Body of pancreas (tissue), 4 donors: ENCODE measurements at regions not wholly inside any gene's neighbourhood (a gene's known extent, or its start where the extent isn't known, plus 50 kb on each side); places are given as distances from the start of the nearest gene placed in this dataset.

Source experiments
- ATAC-seq: fragments of 150-250 bp; one replicate; pipeline ENCODE4 v1.9.1; 2016
- DNase-seq, 4 donors: peaks; one replicate each; pipeline ENCODE4 v3.0.0-alpha.2; 2019
- H3K27ac ChIP-seq, 4 donors: fragments of 200-600 bp; sonication (generic); 1 replicate in 3 of 4; 2 replicates in 1 of 4; pipeline versions ENCODE4 v1.5.1 to v1.6.1; 2016 to 2019; ENCODE audit warnings: mild to moderate bottlenecking in 1 of 4, mixed read lengths in 1 of 4, moderate library complexity in 1 of 4
- H3K27me3 ChIP-seq, 2 donors: fragments of 200-600 bp; sonication (generic); one replicate each; pipeline ENCODE4 v1.6.0; 2016; ENCODE audit warnings: mild to moderate bottlenecking in 1 of 2
- H3K36me3 ChIP-seq, 2 donors: fragments of 200-600 bp; sonication (generic); replicated peaks in 1 of 2; 2 replicates each; pipeline ENCODE4 v1.5.1; 2016; ENCODE audit warnings: low read depth in 2 of 2; ENCODE audit not compliant: insufficient read depth in 1 of 2
- H3K4me1 ChIP-seq: fragments of 200-600 bp; sonication (generic); one replicate; pipeline ENCODE4 v1.6.0; 2016
- H3K4me3 ChIP-seq, 2 donors: fragments of 200-600 bp; sonication (generic); 1 replicate in 1 of 2; 2 replicates in 1 of 2; pipeline ENCODE4 v1.5.1; 2016 to 2019
- H3K9me3 ChIP-seq, 3 donors: fragments of 200-600 bp; sonication (generic); 1 replicate in 2 of 3; 2 replicates in 1 of 3; pipeline ENCODE4 v1.5.1; 2016
- POLR2A ChIP-seq, 3 donors: fragments of 450-650 bp; IDR thresholded peaks; one replicate each; pipeline ENCODE4 v1.6.1; 2016; ENCODE audit warnings: antibody characterized with exemption in 3 of 3, mild to moderate bottlenecking in 2 of 3
- WGBS, 2 donors: methylation state at CpG; one replicate each; pipeline ENCODE4 v1.1.5; 2017; 5-methylcytosine and 5-hydroxymethylcytosine counted together
- intact Hi-C: fragments of 100-400 bp; cut with DNase I; formaldehyde crosslinking; loops from one replicate; pipeline ENCODE4 v1.15.1; 2023
- TF ChIP-seq, protein P1 (sequence below), 7 experiments: fragments of 450-650 bp in 4 of 7; fragments of 200-600 bp in 3 of 7; sonication (generic) in 3 of 7; IDR thresholded peaks; one replicate each; pipeline ENCODE4 v1.5.1; 2016 to 2019; ENCODE audit warnings: antibody characterized with exemption in 7 of 7

DNA sequence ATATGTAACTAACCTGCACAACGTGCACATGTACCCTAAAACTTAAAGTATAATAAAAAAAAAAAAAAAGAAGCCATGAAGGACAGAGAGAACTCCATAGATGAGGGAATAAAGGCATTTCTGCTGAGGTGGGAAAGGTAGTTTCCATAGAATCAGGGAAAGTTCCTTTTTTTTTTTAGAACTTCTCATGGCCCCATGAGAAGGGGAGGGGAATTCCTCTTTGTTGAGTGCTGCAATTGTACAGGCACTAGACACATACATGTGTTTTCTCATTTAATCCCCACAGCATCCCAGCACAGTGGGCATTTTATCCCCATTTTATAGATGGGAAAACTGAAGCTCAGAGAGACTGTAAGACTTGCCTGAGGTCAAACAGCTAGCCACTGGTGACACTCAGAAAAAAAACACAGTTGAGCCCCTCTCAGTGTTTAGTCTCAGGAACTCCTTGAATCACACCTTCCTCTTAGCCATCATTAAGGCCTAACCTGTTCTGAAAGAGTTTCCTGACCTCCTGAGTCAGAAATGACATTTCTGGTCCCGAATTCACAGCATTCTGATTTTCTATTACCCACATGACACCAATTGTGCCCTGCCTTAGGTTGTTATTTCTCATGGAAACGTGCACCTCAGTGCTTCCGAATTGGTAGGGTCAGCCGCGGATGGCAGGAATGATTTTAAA lies 189.3 kb upstream of the G2E3 start:
- TF ChIP-seq, protein P1, sequence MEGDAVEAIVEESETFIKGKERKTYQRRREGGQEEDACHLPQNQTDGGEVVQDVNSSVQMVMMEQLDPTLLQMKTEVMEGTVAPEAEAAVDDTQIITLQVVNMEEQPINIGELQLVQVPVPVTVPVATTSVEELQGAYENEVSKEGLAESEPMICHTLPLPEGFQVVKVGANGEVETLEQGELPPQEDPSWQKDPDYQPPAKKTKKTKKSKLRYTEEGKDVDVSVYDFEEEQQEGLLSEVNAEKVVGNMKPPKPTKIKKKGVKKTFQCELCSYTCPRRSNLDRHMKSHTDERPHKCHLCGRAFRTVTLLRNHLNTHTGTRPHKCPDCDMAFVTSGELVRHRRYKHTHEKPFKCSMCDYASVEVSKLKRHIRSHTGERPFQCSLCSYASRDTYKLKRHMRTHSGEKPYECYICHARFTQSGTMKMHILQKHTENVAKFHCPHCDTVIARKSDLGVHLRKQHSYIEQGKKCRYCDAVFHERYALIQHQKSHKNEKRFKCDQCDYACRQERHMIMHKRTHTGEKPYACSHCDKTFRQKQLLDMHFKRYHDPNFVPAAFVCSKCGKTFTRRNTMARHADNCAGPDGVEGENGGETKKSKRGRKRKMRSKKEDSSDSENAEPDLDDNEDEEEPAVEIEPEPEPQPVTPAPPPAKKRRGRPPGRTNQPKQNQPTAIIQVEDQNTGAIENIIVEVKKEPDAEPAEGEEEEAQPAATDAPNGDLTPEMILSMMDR (IDR thresholded peaks at IDR 0.05): no peak
- TF ChIP-seq POLR2A (IDR thresholded peaks at IDR 0.05): no peak
- Histone ChIP-seq H3K27me3 (no peaks in the 10 kb centered on the region), H3K36me3 (no peaks in the 10 kb centered on the region), H3K27ac (no peak overlapping the region), H3K9me3 (no peaks in the 10 kb centered on the region), H3K4me3 (no peak overlapping the region), H3K4me1 (no peaks in the 10 kb centered on the region)
- ATAC-seq (no peak), DNase-seq (no peak)
- intact Hi-C loops: no loop called here
- WGBS, 2 donors: 88 to 93% methylated on average over 6 of the region's 6 CpGs

DNA sequence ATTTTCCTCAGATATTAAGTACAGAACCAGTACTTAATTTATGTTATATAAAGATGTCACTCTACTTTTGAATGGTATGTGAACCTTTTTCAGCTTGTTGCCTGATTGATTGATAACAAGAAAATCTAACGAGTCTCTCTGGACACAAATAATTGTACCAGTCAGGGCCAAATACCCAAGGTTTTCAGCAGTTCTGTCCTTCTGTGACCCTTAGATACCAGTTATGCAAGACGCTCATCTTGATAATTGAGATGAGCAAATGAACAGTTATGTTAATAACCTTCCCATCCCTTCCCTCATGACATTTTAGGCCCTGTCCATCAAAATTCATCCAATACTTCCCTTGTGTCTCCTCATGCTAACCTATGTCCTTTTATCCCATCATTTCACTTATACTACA lies 185.9 kb upstream of the G2E3 start:
- DNase-seq: no peak
- Histone ChIP-seq H3K4me3 (no peak overlapping the region), H3K9me3 (no peaks in the 10 kb centered on the region), H3K27ac (no peak overlapping the region), H3K4me1 (no peaks in the 10 kb centered on the region), H3K36me3 (no peaks in the 10 kb centered on the region), H3K27me3 (no peaks in the 10 kb centered on the region)
- TF ChIP-seq, protein P1 (IDR thresholded peaks at IDR 0.05): no peak
- no peak for TF ChIP-seq POLR2A (IDR thresholded peaks at IDR 0.05)
- no peak for ATAC-seq
- 69 to 72% methylated on average over 2 of the region's 2 CpGs for WGBS, 2 donors
- intact Hi-C loops: no loop called here

DNA sequence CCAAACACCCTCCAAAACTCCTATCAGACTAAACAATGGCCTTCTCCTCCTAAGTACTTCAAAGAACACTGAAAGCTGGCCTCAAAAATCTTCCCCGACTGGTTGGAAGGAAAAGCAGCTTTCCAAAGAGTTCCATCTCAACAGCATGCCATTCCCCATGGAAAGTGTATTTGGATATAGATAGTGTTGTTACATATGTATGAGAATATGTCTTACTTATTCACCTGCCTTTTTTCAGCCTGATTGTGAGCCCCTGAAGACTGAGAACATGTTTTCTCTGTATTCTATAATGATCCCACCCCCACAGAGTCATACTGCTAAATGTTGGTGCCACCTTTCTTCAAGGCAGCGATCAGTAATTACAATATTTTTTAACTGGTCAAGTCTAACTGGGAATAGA lies 185.4 kb upstream of the G2E3 start:
- Histone ChIP-seq H3K27me3 (no peaks in the 10 kb centered on the region), H3K4me1 (no peaks in the 10 kb centered on the region), H3K36me3 (no peaks in the 10 kb centered on the region), H3K9me3 (no peaks in the 10 kb centered on the region), H3K27ac (no peak overlapping the region), H3K4me3 (no peak overlapping the region)
- TF ChIP-seq, protein P1 (IDR thresholded peaks at IDR 0.05): no peak
- TF ChIP-seq POLR2A (IDR thresholded peaks at IDR 0.05): no peak
- 76 to 78% methylated on average over 2 of the region's 2 CpGs for WGBS, 2 donors
- DNase-seq (no peak), ATAC-seq (no peak)
- intact Hi-C loops: no loop called here

DNA sequence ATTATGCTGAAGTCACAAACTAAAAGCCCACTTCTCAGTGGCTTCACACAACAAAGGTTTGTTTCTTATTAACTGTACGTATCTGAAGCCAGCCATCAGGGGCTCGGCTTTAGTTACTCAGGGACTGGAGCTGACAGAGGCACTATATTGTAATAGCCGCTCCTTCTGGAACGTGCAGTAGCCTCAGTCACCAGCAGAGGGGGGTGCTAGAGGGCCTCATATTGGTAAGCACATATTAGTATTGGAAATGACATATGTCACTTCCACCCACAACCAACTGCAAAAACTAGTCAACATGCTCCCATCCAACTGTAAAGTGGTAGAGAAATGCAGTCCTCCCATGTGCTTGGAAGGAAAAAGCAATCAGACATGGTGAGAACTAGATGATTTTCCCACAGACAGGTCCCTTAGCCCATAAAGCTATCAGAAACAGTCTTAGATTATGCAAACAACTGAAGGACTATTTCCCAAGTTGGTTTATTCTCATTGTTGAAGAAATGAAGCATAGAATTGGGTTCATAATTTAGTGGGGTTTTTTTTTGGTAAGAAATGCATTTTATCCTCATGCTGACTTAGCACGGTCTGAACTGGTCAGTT lies 183.6 kb upstream of the G2E3 start:
- H3K27me3 ChIP-seq: no peaks in the 10 kb centered on the region
- H3K9me3 ChIP-seq: no peaks in the 10 kb centered on the region
- intact Hi-C loops: loop anchor here (5.0 kb wide), 1 partner anchor 67 kb away; no protein-coding TSS in a partner anchor
- no peaks in the 10 kb centered on the region for H3K36me3 ChIP-seq
- peak; percentile 72 to 84 (median 80) for DNase-seq
- no peak overlapping the region for H3K4me3 ChIP-seq
- TF ChIP-seq, protein P1 (IDR thresholded peaks at IDR 0.05): peak; percentile 74 to 84 (median 78)
- no peak for TF ChIP-seq POLR2A (IDR thresholded peaks at IDR 0.05)
- WGBS, 2 donors: 32 to 35% methylated on average over 4 to 5 of the region's 5 CpGs
- H3K4me1 ChIP-seq: no peaks in the 10 kb centered on the region
- no peak overlapping the region for H3K27ac ChIP-seq
- ATAC-seq: peak; percentile 92
